ENCODE measurements at regions not wholly inside any gene's neighbourhood (a gene's known extent, or its start where the extent isn't known, plus 50 kb on each side); places are given as distances from the start of the nearest gene placed in this dataset.
"Not testable (repeated sequence)": the region's sequence is repeated elsewhere in the genome, so short reads cannot be mapped to it uniquely, and the experiment has no call there.

DNA sequence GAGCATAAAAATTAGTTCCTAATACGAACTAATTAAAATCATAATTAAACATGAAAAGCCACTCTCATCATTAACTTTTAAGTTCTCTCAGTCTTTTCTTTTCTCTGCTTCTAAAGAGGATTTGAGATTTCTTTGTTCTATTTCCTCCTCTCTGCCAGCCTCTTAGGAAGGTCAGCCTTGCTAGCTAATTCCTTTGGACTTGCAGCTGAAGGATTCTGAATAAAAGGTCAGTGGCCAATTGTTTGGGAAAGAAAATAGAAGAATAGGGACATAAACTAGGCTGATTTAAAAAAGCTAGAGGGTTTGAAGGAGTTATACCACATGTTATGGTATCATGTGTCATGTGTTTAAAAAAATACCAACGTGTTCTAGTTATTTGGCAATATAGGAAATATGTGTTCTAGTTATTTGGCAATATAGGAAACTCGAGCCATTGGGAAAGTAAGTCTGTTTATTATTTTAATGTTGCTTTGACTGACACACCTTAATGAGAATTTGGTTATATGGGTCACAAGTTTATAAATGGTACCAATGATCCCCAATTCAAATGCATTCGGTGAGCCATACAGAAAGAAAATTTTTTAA is 1668.7 kb upstream of the PCDH7 start:
- DNase-seq: no peak

DNA sequence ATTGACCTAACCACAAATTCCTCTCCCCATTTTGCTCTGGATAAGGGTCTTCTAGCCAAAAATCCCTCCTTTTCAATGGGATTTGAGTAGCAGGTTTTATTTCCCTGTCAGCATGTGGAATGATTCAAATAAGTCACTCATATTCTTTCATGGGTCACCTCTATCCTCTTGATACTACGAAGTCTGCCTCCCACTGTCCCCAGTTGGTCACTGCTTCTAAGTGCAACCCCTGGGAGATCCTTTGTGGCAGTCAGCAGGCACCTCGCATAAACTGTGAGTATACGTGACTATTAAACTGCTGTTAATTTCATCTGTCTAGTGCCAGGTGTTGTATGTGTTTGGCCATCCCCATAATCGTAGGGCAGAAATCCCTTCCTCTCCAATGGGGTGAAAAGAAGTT is 1667.9 kb upstream of the PCDH7 start:
- no peak for DNase-seq

DNA sequence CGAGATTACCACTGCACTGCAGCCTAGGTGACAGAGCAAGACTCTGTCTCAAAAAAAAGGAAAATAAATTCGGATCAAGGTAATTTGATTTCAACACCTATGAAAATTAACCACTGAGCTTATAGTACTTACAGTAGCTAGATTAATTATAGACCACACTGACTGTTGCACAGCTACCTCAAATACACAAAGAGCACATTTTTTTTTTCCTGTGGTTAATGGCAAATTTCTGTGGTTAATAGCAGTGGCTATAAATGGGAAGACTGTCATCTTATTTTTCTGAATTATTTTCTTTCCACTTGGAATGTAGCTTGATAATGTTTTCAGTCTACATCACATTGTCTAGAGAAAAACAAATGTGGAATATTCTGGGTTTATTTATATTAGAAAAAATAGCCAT is 1661.6 kb upstream of the PCDH7 start:
- no peak for DNase-seq

DNA sequence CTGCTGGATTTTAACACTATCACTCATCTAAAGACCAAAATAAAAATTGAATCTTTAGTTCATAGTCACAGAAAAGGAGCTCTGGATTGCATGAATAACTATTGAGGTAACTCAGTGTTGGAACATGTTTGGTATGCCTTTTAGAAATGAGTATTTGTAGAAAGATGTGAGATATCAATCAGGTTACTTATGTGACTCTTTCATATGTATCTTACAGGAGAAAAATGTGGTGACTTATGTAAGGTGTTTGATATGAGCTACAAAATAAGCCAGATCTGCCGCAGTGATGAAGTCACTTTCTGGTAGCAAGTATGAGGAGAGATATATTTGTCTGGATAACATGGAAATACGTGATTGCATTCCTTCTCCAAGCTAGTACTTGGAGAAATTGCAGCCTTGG is 1653.3 kb upstream of the PCDH7 start:
- no peak for DNase-seq

DNA sequence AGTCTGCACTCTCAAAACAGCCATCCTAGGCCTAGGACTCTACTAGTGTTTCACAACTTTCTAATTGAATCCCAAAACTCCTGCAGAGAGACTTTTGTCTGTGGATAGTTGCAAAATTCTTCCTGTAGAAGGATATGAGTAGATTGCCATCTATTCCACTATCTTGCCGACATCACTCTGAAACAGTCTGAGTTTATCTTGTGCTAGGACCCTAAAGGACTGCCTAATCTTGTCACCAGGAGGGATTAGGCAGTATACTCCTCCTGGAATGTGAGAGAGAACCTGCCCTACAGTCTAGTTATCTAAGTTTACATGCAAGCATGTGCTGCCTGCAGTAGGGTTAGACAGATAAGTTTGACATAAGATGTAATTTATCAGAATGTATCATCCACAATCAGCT is 1646.6 kb upstream of the PCDH7 start:
- DNase-seq: no peak

DNA sequence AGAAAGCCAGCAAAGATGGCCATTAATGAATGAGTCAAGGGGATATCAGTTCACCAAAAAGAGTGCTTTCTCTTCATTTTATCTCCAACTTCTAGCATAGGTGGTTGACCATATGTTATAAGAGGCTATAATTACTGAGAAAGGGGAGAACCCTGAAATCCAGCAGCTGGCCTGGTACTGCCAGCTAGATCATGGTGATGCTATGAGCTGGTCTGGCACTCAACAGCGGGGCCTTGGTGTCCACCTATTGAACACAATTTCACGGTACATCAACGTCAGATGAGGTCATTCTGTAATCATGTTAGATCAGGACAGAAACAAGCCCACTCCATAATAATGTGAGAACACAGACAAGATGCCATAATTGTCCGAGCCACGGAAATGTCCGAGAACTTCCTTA is 1644.8 kb upstream of the PCDH7 start:
- no peak for DNase-seq

DNA sequence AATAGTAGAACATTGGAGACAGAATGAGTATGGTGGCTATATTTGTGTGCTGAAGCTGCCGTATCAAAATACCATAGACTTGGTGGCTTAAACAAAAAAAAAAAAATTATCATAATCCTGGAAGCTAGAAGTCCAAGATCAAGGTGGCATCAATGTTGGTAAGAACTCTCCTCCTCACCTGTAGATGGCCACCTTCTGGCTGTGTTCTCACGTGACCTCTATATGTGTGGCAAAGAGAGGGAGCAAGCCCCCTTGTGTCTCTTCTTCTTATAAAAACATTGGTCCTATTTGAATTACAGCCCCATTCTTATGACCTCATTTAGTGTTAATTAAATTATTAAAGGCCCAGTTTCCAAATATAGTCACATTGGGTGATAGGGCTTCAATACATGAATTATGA is 1640.9 kb upstream of the PCDH7 start:
- DNase-seq: no peak

DNA sequence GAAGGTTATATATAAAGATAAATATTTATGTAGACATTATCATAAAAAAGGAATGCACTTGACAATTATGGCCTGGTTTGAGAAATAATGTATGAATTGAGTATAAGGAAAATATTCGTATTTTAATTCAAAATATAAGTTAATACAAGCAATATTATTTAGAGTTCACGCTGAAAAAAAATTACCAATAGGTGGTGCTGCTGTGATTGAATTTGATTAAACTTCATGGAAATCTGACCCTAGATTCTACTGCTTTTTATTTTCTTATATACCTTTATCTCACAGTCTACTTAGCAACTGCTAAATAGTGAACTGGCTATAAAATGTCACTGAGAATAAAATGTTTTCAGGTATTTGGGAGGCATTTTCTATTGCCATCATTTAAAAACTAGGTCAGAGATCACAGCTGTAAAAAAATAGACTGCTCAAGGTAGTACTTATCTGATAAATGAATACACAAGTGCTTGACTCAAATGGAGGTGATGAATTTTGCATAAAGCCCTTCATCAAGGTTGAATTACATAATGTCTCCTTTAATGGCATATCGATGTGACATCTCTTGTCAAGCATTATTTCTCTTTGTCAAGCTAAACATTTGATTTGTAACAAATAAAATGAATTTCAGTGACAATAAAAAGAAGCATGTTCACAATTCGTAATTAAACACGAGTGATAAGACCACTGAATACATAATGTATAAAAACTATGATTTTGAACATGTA is 1638.8 kb upstream of the PCDH7 start:
- DNase-seq: peak in 1 of 2 experiments; percentile 41

DNA sequence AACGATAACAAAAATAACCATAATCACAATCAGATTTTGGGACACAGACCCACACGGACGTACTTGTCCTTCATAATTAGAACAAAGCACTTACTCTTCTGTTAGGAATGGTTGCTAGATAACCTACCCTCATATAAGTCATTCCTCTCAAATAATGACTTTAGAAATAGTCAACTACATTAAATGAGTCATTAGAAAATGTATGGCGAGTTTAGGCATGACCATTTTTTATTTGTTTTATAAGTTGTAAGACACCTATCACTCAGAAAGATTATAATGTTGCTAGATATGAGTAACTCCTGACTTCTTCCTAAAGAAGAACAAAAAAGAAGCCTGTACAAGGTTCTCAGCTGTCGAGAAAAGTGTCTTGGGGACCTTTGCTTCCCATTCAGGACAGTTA is 1637.5 kb upstream of the PCDH7 start:
- no peak for DNase-seq

DNA sequence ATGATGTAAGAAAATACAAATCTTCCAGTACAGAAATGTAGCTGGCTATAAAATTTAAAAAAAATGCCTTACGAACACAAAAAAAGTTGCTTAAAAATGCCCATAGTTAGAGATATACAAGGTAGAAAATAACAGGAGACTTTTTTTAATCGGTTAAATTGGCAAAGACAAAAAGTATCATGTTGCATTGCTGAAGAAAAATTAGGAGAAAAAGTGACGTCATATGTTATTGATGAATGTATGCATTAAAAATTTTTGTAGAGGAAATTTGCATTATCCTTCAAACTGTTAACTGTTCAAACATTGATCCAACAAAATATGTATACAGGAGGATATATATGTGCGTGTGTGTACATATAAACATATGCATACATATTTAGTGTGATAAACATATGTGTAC is 1634.4 kb upstream of the PCDH7 start:
- DNase-seq: no peak

DNA sequence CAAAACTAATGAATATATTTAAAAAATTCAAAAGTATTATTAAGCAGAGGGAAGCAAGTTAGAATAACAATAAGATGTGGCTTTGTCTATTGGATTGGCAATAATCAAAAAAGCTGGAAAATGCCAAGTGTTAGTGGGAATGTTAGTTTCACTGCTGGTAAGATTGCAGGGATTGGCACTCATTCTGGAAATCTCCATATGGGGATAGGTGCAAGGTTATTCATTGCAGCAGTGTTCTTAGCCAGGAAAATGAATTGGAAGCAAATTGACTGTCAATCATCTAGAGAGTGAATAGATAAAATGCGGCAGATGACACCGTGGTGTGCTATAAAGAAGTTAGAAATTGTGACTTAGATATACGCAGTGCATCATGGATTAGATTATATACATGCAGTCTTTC is 1615.5 kb upstream of the PCDH7 start:
- DNase-seq: no peak

DNA sequence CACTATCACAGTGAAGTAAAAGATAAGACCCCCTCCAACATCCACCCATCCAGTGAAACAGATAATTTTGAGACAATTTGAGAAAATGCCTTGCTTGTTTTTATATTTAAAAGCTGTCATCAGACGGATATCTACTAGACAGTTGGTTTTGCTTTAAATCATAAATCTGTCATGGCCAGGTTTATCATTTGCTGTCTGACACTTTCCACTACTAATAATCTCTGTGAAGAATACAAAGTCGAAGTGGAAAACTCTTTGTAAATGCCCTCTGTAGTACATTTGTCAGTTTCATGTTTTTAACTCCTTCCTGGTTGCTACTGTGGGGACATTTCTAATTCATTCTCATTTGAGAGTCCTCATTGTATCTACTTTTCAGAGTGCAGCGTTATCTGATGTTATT is 1606.2 kb upstream of the PCDH7 start:
- no peak for DNase-seq

DNA sequence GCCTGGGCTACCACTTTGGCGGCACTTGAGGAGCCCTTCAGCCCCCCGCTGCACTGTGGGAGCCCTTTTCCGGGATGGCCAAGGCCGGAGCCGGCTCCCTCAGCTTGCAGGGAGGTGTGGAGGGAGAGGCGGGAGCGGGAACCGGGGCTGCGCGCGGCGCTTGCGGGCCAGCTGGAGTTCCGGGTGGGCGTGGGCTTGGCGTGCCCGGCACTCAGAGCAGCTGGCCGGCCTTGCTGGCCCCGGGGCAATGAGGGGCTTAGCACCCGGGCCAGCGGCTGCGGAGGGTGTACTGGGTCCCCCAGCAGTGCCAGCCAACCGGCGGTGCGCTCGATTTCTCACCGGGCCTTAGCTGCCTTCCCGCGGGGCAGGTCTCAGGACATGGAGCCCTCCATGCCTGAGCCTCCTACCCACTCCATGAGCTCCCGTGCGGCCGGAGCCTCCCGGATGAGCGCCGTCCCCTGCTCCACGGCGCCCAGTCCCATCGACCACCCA is 1602.9 kb upstream of the PCDH7 start:
- DNase-seq: not testable (repeated sequence)

DNA sequence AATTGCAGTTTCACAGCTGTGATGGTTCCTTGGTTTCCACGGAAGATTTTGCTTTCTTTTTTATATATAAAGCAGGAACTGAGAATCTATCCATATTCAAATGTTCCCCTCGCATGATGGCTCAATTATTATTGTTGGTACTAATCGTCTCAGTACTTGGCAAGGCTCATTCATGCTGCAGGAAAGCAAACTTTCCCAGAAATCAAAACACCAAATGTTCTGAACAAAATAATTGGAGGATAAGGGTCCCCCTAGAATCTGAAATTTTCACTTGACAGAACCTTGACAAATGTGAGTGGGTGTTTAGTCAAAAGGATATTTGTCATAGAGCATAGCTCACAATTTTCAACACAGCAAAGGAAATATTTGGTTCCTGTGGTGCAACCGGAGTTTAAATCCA is 1598.6 kb upstream of the PCDH7 start:
- no peak for DNase-seq

DNA sequence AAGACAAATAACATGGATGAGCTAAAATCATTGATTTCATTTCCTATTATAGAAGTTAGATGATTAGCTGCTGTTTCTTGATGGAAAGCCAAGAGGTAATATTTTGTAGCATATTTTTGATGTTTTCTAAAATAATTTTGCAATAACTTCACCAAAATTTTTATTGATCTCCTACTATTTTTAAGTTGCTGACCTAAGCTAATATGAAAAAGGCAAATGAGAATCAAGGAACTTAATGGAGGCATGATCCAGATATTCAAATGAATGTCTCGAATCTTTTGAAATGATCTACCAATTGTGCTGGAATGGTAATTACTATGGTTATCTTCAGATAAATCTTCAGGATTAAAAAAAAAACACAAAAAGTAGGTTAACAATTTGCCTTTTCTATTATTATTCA is 1591.4 kb upstream of the PCDH7 start:
- no peak for DNase-seq

DNA sequence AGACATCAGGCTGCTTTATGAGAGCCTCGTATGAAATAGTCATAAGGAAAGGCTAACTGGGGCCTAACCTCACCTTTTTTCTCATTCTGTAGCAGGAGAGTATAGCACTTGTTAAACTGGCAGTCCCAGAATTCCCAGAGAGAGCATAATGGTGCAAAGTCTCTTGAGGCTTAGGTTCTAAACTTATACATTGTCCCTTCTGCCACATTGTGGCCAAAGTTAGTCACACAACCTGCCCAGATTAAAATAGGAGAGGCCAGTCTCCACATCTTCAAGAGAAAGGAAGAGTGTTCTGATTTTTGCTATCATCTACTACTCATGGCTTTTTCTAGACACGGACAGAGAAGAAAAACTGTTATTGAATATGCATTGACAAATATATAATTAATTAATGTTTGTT is 1588.9 kb upstream of the PCDH7 start:
- DNase-seq: no peak

DNA sequence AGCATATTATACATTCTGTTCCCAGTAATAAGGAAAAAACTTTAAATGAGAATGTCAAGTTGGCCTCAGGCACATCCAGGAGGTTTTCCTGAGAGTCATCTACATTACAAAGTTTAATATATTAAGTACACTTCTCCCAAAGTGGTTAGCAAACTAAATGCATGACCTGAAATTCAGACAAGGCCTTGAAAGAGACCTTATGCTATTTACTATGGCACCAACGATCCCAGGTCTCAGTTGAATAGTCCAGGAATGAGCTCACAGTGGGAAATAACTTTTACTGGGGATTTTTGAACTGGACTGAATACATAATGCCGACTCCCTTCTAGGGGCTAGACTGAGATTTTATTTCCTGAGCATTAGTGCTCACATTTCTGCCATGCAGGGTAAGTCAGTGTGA is 1577.5 kb upstream of the PCDH7 start:
- no peak for DNase-seq

DNA sequence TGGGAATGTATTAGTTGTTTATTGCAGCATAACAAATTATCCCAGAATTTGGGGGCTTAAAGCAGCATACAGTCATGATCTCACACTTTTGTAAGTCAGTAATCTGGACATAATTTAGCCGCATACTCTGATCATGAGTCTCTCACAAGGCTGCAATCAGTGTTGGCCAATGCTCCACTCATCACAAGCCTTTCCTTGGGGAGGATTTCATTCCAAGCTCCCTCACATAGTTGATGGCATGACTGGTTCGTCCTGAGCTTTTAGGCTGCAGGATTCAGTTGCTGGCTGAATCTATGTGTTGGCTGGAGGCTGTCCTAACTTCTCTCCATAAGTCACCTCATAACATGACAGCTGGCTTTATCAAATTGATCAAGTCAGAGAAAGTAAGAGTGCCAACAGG is 1568.6 kb upstream of the PCDH7 start:
- peak; percentile 77 to 90 for DNase-seq

DNA sequence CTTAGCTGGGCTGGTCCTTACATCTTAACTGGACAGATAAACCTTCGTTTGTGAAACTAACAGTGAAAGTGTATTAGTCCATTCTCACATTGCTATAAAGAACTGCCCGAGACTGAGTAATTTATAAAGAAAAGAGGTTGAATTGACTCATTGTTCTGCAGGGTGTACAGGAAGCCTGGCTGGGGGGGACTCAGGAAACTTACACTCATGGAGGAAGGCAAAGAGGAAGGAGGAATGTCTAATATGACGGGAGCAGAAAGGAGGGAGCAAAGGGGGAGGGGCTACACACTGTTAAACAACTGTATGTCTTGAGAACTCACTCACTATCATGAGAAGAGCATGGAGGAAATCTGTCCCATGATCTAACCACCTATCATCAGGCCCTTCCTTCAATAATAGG is 1566.5 kb upstream of the PCDH7 start:
- no peak for DNase-seq

DNA sequence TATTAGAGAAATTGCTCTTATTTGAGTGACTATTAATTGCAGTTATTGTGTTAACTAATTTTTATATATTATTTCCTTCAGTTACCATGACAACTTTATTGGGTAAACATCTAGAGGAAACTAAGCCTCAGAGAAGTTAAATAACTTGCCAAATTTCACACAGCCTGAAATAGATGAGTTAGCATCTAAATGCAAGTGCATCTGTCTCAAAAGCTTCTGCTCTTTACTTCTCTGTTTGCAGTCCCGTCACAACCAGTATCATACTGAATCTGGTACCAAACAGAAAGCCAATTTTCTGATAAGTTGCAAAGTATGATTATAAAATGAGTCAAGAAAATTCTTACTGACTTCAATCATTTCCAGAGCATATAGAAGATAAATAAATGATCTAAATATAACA is 1544.9 kb upstream of the PCDH7 start:
- DNase-seq: no peak

DNA sequence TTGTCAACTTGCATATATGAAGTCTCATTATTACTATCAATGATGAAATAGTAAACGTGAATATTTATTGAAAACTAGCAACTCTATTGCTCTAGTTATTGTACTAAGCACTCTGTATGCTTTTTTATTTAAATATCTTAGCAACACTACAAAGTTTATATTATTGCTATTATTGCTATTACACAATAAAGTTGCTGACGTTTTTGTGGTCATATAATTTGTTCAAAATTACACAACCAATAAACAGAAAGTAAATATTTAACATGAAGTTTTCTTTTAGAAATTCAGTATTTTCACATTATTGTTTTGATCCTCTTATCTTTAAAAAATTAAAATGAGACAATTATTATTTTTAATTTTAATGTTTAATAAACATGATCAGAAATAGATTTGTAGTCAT is 1521.1 kb upstream of the PCDH7 start:
- no peak for DNase-seq

DNA sequence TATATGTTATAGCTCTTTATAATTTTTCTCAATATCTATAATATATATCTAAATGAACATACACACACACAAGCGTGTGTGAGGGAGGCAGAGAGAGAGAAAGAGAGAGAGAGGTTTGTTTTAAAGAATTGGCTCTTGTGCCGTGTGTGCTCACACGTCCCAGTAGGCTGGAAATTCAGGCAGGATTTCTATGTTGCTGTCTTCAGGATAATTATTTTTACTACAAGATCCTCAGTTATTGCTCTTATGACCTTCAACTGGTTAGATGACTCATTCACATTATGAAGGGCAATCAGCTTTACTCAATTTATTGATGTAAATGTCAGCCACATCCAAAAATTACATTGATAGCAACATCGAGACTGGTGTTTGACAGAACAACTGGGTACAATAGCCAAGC is 1520.7 kb upstream of the PCDH7 start:
- DNase-seq: no peak

DNA sequence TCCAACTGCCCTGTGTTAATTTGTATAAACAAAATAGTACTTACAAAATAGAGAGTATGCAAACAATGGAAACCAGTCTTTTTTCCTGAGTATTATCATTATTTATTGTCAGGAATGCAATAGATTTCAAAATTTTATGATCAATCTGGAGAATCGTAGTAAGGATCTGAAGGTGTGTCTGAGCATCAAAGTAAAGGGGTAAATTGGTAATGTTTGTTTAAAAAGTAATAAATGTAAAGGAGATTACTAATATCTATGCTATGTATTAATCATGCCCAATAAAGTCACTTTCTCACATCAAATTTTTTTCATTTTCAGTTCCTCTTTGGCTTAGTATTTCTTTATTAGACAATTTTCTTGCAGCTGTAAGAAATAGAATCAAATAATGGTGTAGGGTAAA is 1507.1 kb upstream of the PCDH7 start:
- DNase-seq: no peak

DNA sequence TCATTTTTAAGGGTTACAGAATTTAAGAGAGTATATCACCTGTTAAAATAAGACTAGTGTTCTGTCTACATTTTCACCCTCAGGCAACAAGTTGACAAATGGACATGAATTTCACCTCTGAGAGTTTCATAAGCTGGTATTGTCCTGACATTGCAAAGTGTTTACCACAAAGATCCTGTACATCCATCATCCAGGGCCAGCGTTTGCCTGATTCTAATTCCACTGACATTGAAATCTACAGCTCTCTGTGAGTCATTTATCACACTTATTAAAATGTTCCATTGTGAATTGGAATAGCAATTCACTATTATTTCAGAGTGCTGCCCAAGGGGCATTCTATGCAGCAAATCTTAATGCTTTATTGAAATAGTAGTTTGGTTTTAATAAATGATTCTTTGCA is 1499.4 kb upstream of the PCDH7 start:
- no peak for DNase-seq

DNA sequence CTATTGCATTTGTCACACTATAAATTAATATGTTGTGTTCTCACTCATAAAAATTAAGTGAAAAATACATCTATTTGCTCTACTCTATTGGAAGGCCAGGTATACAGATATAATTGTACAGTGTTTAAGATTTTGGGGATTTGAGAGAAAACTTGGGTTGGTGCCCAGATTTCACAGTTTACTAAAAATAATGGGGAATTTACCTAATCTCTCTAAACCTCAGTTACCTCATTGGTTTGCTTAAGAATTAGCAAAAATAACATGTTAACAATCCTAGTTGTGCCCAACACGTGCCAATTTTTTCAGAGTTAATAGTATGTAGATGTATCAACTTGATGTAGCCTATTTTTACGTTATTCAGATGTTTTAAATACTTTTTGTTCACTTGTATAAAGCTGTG is 1495.3 kb upstream of the PCDH7 start:
- no peak for DNase-seq

Data from NCI-H524 (cell line).